HepG2 (cell line): ENCODE measurements at regions not wholly inside any gene's neighbourhood (a gene's known extent, or its start where the extent isn't known, plus 50 kb on each side); places are given as distances from the start of the nearest gene placed in this dataset.

ENCODE experiments used
- CCAR2 ChIP-seq: fragments of 200-400 bp; formaldehyde crosslinking; optimal IDR thresholded peaks from 2 replicates; pipeline ENCODE3; 2018; ENCODE audit warnings: low read depth, mild to moderate bottlenecking, low read length, moderate library complexity
- CEBPZ ChIP-seq: IDR thresholded peaks from 2 replicates; pipeline ENCODE4 v1.6.1; 2012; ENCODE audit warnings: low read length, improper control_type of control experiment
- FOSL1 ChIP-seq: sonication (generic); formaldehyde crosslinking; IDR thresholded peaks from 2 replicates; pipeline ENCODE4 v1.9.0; 2021; ENCODE audit warnings: missing genetic modification reagents, borderline replicate concordance
- PRDM10 ChIP-seq: sonication (generic); formaldehyde crosslinking; IDR thresholded peaks from 2 replicates; pipeline ENCODE4 v1.4.0; 2020; ENCODE audit warnings: low read depth, missing genetic modification reagents
- RARA ChIP-seq: IDR thresholded peaks from 2 replicates; pipeline ENCODE4 v1.6.1; 2016; ENCODE audit warnings: missing genetic modification reagents, missing compliant biosample characterization
- RNF2 ChIP-seq: fragments of 450-650 bp; conservative IDR thresholded peaks from 2 replicates; pipeline ENCODE4 v1.6.1; 2016; ENCODE audit warnings: low read depth
- TARDBP ChIP-seq: sonication (generic); formaldehyde crosslinking; IDR thresholded peaks from 2 replicates; pipeline ENCODE4 v1.8.0; 2022; ENCODE audit warnings: mild to moderate bottlenecking, missing genetic modification reagents
- TCF12 ChIP-seq, 2 experiments: fragments of 450-650 bp in 1 of 2; sonication (generic) in 1 of 2; formaldehyde crosslinking in 1 of 2; IDR thresholded peaks; 2 replicates each; pipeline versions ENCODE4 v1.6.1 to v1.8.0; 2017 to 2022; ENCODE audit warnings: antibody characterized with exemption in 1 of 2, mild to moderate bottlenecking in 1 of 2, missing genetic modification reagents in 1 of 2, moderate library complexity in 1 of 2
- UBTF ChIP-seq: sonication (generic); formaldehyde crosslinking; IDR thresholded peaks from 2 replicates; pipeline ENCODE4 v1.4.0; 2020; ENCODE audit warnings: mild to moderate bottlenecking, missing genetic modification reagents
- YY1 ChIP-seq: IDR thresholded peaks from 2 replicates; pipeline ENCODE4 v1.6.1; 2011; ENCODE audit warnings: low read length, low read depth, moderate library complexity, mild to moderate bottlenecking; ENCODE audit not compliant: insufficient read depth, insufficient replicate concordance
- ZNF530 ChIP-seq: sonication (generic); formaldehyde crosslinking; IDR thresholded peaks from 2 replicates; pipeline ENCODE4 v1.5.0; 2020; ENCODE audit warnings: low read depth, mild to moderate bottlenecking, missing genetic modification reagents
- ZNF703 ChIP-seq: sonication (generic); formaldehyde crosslinking; IDR thresholded peaks from 2 replicates; pipeline ENCODE4 v1.5.1; 2020; ENCODE audit warnings: missing genetic modification reagents, mild to moderate bottlenecking, moderate library complexity, borderline replicate concordance
- TF ChIP-seq, protein P1 (sequence below): sonication (generic); formaldehyde crosslinking; IDR thresholded peaks from 2 replicates; pipeline ENCODE4 v1.4.0; 2020; ENCODE audit warnings: missing genetic modification reagents

- TF ChIP-seq PRDM10 (CRISPR knock-in tag) (no peak), CCAR2 (no peak), RARA (CRISPR knock-in tag) (no peak), ZNF703 (no peak), CEBPZ (no peak), YY1 (no peak), UBTF (no peak), RNF2 (no peak), FOSL1 (CRISPR knock-in tag) (no peak), TCF12 (IDR thresholded peaks at IDR 0.05) (no peak), TCF12 (CRISPR knock-in tag; IDR thresholded peaks at IDR 0.05) (no peak), TARDBP (no peak), ZNF530 (CRISPR knock-in tag) (no peak)
- TF ChIP-seq, protein P1, sequence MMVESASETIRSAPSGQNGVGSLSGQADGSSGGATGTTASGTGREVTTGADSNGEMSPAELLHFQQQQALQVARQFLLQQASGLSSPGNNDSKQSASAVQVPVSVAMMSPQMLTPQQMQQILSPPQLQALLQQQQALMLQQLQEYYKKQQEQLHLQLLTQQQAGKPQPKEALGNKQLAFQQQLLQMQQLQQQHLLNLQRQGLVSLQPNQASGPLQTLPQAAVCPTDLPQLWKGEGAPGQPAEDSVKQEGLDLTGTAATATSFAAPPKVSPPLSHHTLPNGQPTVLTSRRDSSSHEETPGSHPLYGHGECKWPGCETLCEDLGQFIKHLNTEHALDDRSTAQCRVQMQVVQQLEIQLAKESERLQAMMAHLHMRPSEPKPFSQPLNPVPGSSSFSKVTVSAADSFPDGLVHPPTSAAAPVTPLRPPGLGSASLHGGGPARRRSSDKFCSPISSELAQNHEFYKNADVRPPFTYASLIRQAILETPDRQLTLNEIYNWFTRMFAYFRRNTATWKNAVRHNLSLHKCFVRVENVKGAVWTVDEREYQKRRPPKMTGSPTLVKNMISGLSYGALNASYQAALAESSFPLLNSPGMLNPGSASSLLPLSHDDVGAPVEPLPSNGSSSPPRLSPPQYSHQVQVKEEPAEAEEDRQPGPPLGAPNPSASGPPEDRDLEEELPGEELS (CRISPR knock-in tag), result no peak
Measured at GRCh38 chr5:74303578-74303977, 336.9 kb downstream of the ENC1 start.
